GM21825 (cell line): ENCODE measurements at regions not wholly inside any gene's neighbourhood (a gene's known extent, or its start where the extent isn't known, plus 50 kb on each side); places are given as distances from the start of the nearest gene placed in this dataset.
"Not testable (repeated sequence)": the region's sequence is repeated elsewhere in the genome, so short reads cannot be mapped to it uniquely, and the experiment has no call there.

ENCODE experiments used
- ATAC-seq: cut with Tn5 transposase; IDR thresholded peaks from one replicate; pipeline ENCODE4 v1.9.1; 2021; ENCODE audit warnings: mild to moderate bottlenecking, moderate library complexity; ENCODE audit not compliant: unreplicated experiment

- no peak for ATAC-seq
Observed at GRCh38 chr2:21194147-21194546, 70.4 kb downstream of the TDRD15 start.

DNA sequence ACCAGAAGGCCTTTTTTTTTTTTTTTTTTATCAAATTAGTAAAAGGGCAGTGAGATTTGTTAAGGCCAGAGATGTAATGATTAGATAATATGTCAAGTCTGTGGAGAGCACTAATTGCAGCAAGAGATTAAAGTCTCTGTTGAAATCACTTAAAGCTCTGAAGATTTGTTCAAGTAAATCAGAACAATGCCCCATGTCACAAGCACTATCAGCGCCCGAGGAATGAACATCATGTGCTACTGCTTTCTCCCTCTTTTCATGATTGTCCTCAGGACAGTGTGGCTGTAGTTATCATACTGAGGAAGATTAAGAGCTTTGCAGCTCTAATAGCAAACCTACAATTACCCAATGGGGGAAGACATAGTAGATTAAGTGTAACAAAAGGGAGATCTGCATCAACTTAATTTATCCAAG, 71.1 kb downstream of the TDRD15 start:
- ATAC-seq, result no peak

- no peak for ATAC-seq
Observed at GRCh38 chr2:21195326-21195725, 71.6 kb downstream of the TDRD15 start.

- ATAC-seq, result no peak
Observed at GRCh38 chr2:21198637-21199036, 74.9 kb downstream of the TDRD15 start.

- ATAC-seq, result no peak
Observed at GRCh38 chr2:21203976-21204375, 80.2 kb downstream of the TDRD15 start.

DNA sequence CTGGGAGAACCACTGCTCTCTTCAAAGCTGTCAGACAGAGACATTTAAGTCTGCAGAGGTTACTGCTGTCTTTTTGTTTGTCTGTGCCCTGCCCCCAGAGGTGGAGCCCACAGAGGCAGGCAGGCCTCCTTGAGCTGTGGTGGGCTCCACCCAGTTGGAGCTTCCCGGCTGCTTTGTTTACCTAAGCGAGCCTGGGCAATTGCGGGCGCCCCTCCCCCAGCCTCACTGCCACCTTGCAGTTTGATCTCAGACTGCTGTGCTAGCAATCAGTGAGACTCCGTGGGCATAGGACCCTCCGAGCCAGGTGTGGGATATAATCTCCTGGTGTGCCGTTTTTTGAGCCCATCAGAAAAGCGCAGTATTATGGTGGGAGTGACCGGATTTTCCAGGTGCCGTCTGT, 90.3 kb downstream of the TDRD15 start:
- not testable (repeated sequence) for ATAC-seq

DNA sequence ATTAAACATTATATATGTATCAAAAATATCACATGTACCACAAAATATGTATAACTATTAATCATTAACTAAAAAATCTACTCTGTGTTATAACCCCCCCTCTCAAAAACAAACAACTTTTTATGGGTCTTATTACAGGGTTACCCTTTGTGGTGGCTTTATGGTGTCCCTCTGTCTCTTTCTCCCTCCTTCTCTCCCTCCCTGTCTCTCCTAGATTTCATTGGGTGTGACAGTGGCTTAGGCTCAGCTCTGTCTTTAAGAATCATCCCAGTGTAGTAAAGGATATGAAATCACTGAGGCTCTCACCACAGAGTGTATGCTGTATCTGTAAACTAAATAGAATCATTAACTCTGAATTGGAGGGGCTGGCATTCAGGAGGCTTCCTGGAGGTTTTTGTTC, 93.7 kb downstream of the TDRD15 start:
- ATAC-seq, result no peak

- no peak for ATAC-seq
Observed at GRCh38 chr2:21220930-21221329, 97.2 kb downstream of the TDRD15 start.

GRCh38 chr2:21223618-21224017, 99.8 kb downstream of the TDRD15 start:
- no peak for ATAC-seq

DNA sequence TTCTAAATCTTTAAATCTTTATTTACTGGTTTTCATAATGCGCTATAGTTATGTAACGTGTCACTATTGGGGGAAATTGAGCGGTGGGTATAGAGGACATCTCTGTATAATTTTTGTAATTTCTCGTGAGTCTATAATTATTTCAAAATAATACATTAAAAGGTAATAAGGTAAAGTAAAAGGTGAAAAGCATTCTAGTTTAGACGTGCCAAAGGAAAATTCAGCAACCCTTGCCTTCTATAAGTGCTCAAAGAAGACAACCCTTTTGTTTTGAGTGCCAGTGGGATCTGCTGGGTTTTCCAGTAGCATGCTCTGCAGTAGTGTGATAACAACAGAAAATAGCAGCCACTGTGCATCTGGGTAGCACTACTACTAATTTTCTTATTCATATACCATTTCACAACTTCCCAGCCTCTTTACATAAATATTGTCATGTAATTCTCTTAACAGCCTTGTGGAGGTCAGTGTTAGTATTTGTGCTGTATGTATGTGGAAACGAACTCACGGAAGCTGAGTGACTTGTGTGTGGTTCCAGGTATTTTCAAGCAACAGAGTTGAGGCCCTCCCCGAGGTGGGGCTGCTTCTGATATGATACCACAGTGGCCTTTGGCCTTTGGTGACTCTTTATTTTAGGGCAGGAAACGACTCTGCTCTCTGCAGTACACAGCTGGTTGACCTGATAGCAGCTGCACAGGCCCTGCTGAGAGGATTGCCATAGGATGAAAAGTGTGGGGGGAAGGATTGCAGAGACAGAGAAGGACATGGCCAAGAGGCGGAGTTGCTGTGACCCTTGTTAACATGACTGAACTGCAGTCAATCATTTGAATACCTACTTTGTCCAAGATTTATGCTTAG, 104.5 kb downstream of the TDRD15 start:
- no peak for ATAC-seq

- no peak for ATAC-seq
Observed at GRCh38 chr2:21229302-21229701, 105.5 kb downstream of the TDRD15 start.

- no peak for ATAC-seq
Observed at GRCh38 chr2:21230140-21230539, 106.4 kb downstream of the TDRD15 start.

DNA sequence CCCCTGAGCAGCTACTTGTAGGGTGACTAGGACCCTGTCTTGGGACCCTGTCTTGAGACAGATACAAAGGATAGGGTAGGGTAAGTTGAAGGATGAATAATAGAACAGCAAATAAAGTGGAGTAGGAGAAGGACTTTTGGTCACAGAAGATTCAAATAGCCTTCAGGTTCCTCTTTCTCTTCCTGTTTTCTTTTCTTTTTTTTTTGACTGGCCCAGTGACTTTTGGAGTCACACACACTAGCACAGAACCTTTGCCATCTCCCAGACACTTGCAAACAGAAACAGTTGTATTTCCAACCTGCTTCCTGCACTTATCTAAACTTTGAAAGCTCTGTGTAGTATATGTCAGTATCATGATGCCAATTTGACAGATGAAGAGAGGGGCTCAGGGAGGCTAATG, 108.2 kb downstream of the TDRD15 start:
- ATAC-seq, result no peak

DNA sequence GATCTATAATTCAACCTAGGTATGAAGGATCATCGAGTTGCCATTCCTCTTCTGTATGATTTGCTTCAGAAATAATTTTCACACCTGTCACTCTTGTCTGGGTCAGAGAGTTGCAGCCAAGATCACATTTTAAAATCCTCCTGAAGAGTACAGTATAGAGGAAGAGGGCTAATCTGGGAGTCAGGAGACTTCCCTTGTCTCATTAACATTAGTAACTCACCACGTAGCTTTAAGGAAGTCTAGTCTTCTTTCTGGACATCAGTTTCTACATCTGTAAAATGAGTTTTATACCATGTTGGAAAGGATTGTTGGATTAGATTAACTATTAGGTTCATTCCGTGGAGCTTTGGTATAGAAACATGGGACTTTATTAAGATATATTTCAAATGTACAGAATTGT, 109.4 kb downstream of the TDRD15 start:
- no peak for ATAC-seq

GRCh38 chr2:21234001-21234400, 110.2 kb downstream of the TDRD15 start:
- no peak for ATAC-seq

GRCh38 chr2:21234464-21235120, 110.8 kb downstream of the TDRD15 start:
- ATAC-seq, result no peak

DNA sequence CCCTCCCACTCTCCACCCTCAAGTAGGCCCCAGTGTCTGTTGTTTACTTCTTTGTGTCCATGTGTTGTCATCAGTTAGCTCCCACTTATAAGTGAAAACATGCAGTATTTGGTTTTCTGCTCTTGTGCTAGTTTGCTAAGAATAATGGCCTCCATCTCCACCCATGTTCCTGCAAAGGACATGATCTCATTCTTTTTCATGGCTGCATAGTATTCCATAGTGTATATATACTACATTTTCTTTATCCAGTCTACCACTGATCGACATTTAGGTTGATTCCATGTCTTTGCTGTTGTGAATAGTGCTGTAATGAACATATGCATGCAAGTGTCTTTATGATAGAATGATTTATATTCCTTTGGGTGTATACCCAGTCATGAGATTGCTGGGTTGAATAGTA, 116.0 kb downstream of the TDRD15 start:
- not testable (repeated sequence) for ATAC-seq

DNA sequence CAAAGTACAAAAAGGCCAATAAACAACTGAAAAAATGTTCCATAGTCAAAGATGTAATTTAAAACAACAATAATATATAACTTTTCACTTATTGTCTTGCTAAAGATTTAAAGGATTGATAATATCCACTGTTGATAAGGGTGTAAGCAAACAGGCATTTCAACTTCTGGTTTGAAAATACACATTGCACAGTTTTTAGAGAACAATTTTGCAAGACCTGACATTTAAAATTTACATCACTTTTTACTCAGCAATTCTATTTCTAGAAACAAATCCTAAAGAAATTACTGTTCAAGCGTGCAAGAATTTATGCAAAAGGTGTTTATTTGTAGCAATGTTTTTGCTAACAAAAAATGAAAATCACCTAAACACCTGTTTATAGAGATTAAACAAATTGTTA, 120.4 kb downstream of the TDRD15 start:
- ATAC-seq, result no peak

GRCh38 chr2:21245565-21245964, 121.8 kb downstream of the TDRD15 start:
- no peak for ATAC-seq

GRCh38 chr2:21249367-21249766, 125.6 kb downstream of the TDRD15 start:
- no peak for ATAC-seq

DNA sequence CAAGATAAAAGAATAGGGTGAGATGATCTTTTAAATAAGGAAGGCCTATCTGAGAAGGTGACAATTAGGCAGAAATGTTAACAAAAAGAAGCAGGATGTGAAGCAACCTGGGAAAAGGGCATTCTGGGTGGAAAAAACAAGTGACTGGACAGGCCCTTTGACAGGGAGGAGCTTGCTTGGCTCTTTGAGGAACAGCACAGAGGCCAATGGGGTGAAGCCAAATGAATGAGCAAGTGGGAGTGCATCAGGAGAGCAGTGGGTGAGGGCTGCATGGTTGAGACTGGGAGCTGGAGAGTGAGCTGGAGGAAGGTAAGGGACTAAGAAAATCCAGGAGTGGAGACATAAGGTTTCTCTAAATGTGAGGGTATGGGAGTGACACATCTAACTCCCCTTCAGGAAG, 126.9 kb downstream of the TDRD15 start:
- ATAC-seq, result no peak

DNA sequence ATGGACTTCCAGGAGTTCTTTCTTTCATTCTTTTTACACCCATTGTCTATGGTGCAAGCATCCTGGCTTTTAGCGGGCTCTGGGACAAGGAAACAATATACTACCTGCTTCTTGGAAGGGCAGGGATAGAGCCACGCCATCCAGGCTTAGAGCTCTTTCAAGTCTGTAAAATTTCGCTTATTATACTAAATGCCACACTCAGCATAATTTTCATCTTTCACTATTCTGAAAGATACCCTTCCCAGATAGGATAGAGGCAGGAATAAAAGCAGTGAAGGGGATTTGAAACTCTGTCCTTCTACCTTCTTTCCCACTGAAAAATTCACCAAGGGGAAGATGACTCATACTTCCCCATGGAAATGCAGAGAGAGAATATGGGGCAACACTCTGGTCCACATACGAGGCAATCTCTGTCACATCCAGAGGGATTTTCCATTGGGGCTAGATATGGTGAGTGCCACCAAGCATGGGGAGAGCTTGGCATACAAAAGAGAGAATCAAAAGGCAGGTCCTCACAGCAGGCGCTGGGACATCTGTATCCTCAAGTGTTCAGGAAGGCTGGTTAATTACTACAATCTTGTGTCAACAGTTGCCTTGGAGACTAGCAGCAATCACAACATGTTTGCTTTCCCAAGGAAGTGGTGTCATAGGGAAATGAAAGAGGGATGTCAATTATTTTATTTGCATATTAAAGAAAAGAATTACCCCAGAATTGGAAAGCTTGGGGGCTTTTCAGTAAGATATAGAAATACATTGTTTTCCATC, 127.6 kb downstream of the TDRD15 start:
- ATAC-seq, result no peak
